ENCODE measurements at regions not wholly inside any gene's neighbourhood (a gene's known extent, or its start where the extent isn't known, plus 50 kb on each side); places are given as distances from the start of the nearest gene placed in this dataset.

GRCh38 chr7:136198168-136198567 is 221.0 kb upstream of the MTPN start (continued):
- TF ChIP-seq CHD7 (IDR thresholded peaks at IDR 0.05; ENCODE audit: insufficient replicate concordance, low read length) (no peak), SRF (IDR thresholded peaks at IDR 0.05; ENCODE audit: low read depth, low read length) (no peak), ATF2 (IDR thresholded peaks at IDR 0.05; ENCODE audit: low read length) (no peak), CBX5 (IDR thresholded peaks at IDR 0.05; ENCODE audit: low read depth, low read length) (no peak), KDM5A (IDR thresholded peaks at IDR 0.05; ENCODE audit: low read length) (no peak)
